Endothelial cell of umbilical vein (primary cell): ENCODE measurements at regions not wholly inside any gene's neighbourhood (a gene's known extent, or its start where the extent isn't known, plus 50 kb on each side); places are given as distances from the start of the nearest gene placed in this dataset.

Experiments
- BruUV-seq: library from RNA; stranded (reverse); fragments of 400-500 nt; replicated peaks from 2 replicates; lab custom pipeline; 2021; lab: Mats Ljungman, UMichigan
- CTCF ChIA-PET: fragments of 300-600, 350-600 bp; sonication (Branson Sonifier 250); formaldehyde crosslinking; loops from one replicate; lab custom pipeline; 2021; ENCODE audit warnings: antibody characterized with exemption, inconsistent platforms; lab: Charles Lee
- POLR2A ChIA-PET: fragments of 300-600, 350-600 bp; sonication (Branson Sonifier 250); formaldehyde crosslinking; loops from one replicate; lab custom pipeline; 2021; ENCODE audit warnings: antibody characterized with exemption, inconsistent platforms; lab: Charles Lee
- DNase-seq: peaks from one replicate; pipeline ENCODE4 v3.0.0-alpha.2; 2011; ENCODE audit warnings: low read depth, low spot score
- FAIRE-seq: peaks from 2 replicates; lab custom pipeline; 2011; peaks lifted over from hg19 to GRCh38; lab: Jason Lieb, UNC
- H2AFZ ChIP-seq: 2 replicates; pipeline ENCODE4 v1.6.0; 2012; ENCODE audit warnings: low read depth, low read length, control low read depth, inconsistent platforms
- H3K27ac ChIP-seq: 2 replicates; pipeline ENCODE4 v1.5.1; 2011; ENCODE audit warnings: low read depth, mild to moderate bottlenecking, control low read depth, low read length, moderate library complexity; ENCODE audit not compliant: insufficient read depth
- H3K27me3 ChIP-seq, 2 experiments: 2 replicates each; pipeline versions ENCODE4 v1.6.0 to v1.6.1; 2011; ENCODE audit warnings: low read length in 2 of 2, mixed read lengths in 1 of 2; ENCODE audit not compliant: control insufficient read depth in 2 of 2, insufficient read depth in 2 of 2
- H3K36me3 ChIP-seq, 2 experiments: 2 replicates in 1 of 2; 3 replicates in 1 of 2; pipeline ENCODE4 v1.5.1; 2011; ENCODE audit warnings: low read length in 2 of 2, mild to moderate bottlenecking in 1 of 2, moderate library complexity in 1 of 2; ENCODE audit not compliant: control insufficient read depth in 2 of 2, insufficient read depth in 2 of 2; ENCODE audit errors: extremely low read depth in 1 of 2
- H3K4me1 ChIP-seq: 3 replicates; pipeline ENCODE4 v1.5.1; 2011; ENCODE audit warnings: mild to moderate bottlenecking, low read length; ENCODE audit not compliant: control insufficient read depth, insufficient read depth; ENCODE audit errors: extremely low read depth
- H3K4me2 ChIP-seq: 2 replicates; pipeline ENCODE4 v1.6.1; 2011; ENCODE audit warnings: low read length, control low read depth, mixed read lengths; ENCODE audit not compliant: insufficient read depth
- H3K4me3 ChIP-seq, 3 experiments: fragments of 200-600 bp in 1 of 3; sonication (generic), shearing (Covaris generic) in 1 of 3; replicated peaks in 1 of 3; 2 replicates each; pipeline ENCODE4 v1.5.1; 2011 to 2016; ENCODE audit warnings: control low read depth in 3 of 3, low read length in 3 of 3, mild to moderate bottlenecking in 2 of 3, inconsistent platforms in 1 of 3, low read depth in 1 of 3, moderate library complexity in 1 of 3; ENCODE audit not compliant: insufficient read depth in 1 of 3
- H3K79me2 ChIP-seq: 2 replicates; pipeline ENCODE4 v1.6.0; 2012; ENCODE audit warnings: low read length, inconsistent platforms; ENCODE audit not compliant: control insufficient read depth, insufficient read depth
- H3K9ac ChIP-seq: replicated peaks from 2 replicates; pipeline ENCODE3; 2011; ENCODE audit warnings: low read length, control low read depth; ENCODE audit not compliant: insufficient read depth; ENCODE audit errors: extremely low read depth
- H3K9me1 ChIP-seq: replicated peaks from 3 replicates; pipeline ENCODE4 v1.6.0; 2011; ENCODE audit warnings: mild to moderate bottlenecking, low read length; ENCODE audit not compliant: control insufficient read depth, insufficient read depth; ENCODE audit errors: extremely low read depth
- H3K9me3 ChIP-seq: replicated peaks from 2 replicates; pipeline ENCODE4 v1.5.1; 2012; ENCODE audit warnings: low read length, inconsistent platforms; ENCODE audit not compliant: control insufficient read depth, insufficient read depth
- H4K20me1 ChIP-seq: replicated peaks from 2 replicates; pipeline ENCODE3; 2011; ENCODE audit warnings: mild to moderate bottlenecking, low read length; ENCODE audit not compliant: control insufficient read depth, insufficient read depth; ENCODE audit errors: extremely low read depth
- EZH2 ChIP-seq: IDR thresholded peaks from 2 replicates; pipeline ENCODE4 v1.6.1; 2012; ENCODE audit warnings: borderline replicate concordance, low read depth, mild to moderate bottlenecking, moderate library complexity, low read length, inconsistent platforms; ENCODE audit not compliant: severe bottlenecking
- GATA2 ChIP-seq: IDR thresholded peaks from 2 replicates; pipeline ENCODE4 v1.7.0; 2011; ENCODE audit warnings: low read depth, mild to moderate bottlenecking, moderate library complexity, mixed read lengths, low read length; ENCODE audit not compliant: insufficient read length, insufficient read depth
- JUN ChIP-seq: IDR thresholded peaks from 2 replicates; pipeline ENCODE4 v1.6.1; 2011; ENCODE audit warnings: borderline replicate concordance, low read depth; ENCODE audit not compliant: insufficient read length, insufficient read depth
- POLR2AphosphoS5 ChIP-seq: IDR thresholded peaks from 2 replicates; pipeline ENCODE4 v1.6.1; 2012; ENCODE audit warnings: low read depth, mild to moderate bottlenecking, control low read depth, low read length, moderate library complexity; ENCODE audit not compliant: insufficient read depth
- dilution Hi-C: fragments of 300-500 bp; cut with MboI; formaldehyde crosslinking; loops from one replicate; pipeline ENCODE4 v1.15.0; 2019; ENCODE audit warnings: low sequenced_read_pairs; ENCODE audit not compliant: extremely low pct_ligation_motif_present
- intact Hi-C: fragments of 100-400 bp; cut with micrococcal nuclease; formaldehyde crosslinking; loops from one replicate; pipeline ENCODE4 v1.10.0; 2022
- TF ChIP-seq, protein P1 (sequence below), 2 donors: IDR thresholded peaks; 1 replicate in 1 of 2; 2 replicates in 1 of 2; pipeline ENCODE4 v1.5.1; 2011; ENCODE audit warnings: low read length in 2 of 2, mild to moderate bottlenecking in 2 of 2, moderate library complexity in 2 of 2, control low read depth in 1 of 2, inconsistent platforms in 1 of 2, low read depth in 1 of 2; ENCODE audit not compliant: insufficient read depth in 1 of 2; ENCODE audit errors: extremely low read depth in 1 of 2
- TF ChIP-seq, protein P2 (sequence below): IDR thresholded peaks from 2 replicates; pipeline ENCODE4 v1.6.1; 2011; ENCODE audit not compliant: insufficient read depth, insufficient read length

DNA sequence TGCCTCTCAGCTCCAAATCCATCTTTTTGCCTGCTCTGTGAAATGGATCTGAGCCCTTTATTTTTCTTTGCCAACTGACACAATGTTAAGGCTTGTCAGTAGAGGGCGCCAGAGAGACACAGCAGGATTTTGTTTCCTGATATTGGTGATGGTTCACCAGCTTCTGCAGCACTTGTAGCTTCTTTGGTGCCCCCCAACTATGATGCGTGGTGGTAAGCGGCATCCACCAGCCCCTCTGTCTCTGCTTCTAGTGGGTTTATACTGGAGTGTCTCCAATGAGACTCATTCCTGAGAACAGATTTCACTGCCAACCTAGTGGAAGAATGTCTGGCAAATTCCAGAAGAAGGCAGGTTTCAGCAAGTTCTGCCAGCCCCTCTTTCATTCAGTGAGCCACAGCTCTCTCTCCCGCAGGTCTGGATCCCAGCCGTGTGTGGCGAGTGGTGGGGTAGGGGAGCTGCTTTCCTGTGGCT, 471.9 kb upstream of the FRG2C start:
- Histone ChIP-seq H4K20me1 (no peaks in the 10 kb centered on the region), H3K4me1 (no peaks in the 10 kb centered on the region), H2AFZ (no peak overlapping the region), H3K4me2 (no peak overlapping the region), H3K79me2 (no peaks in the 10 kb centered on the region), H3K9ac (no peak overlapping the region), H3K36me3 (no peaks in the 10 kb centered on the region), H3K27ac (no peak overlapping the region), H3K4me3 (no peak overlapping the region), H3K9me3 (no peaks in the 10 kb centered on the region), H3K9me1 (no peaks in the 10 kb centered on the region), H3K27me3 (no peaks in the 10 kb centered on the region)
- POLR2A ChIA-PET, result no interaction called here
- intact Hi-C loops, result loop anchor here (1.0 to 5.0 kb wide), 2 partner anchors 230 to 360 kb away; no protein-coding TSS in a partner anchor
- CTCF ChIA-PET, result interaction anchor here (0.8 to 2.2 kb wide), 8 partner anchors 10 to 451 kb away, joined by 3 to 19 read pairs (median 6); no protein-coding TSS in a partner anchor
- dilution Hi-C loops, result no loop called here
- DNase-seq, result peak; percentile 12
- no TSS peak for BruUV-seq
- TF ChIP-seq POLR2AphosphoS5, result no peak
- TF ChIP-seq EZH2, result no peak
- no peak for TF ChIP-seq GATA2
- TF ChIP-seq, protein P1, sequence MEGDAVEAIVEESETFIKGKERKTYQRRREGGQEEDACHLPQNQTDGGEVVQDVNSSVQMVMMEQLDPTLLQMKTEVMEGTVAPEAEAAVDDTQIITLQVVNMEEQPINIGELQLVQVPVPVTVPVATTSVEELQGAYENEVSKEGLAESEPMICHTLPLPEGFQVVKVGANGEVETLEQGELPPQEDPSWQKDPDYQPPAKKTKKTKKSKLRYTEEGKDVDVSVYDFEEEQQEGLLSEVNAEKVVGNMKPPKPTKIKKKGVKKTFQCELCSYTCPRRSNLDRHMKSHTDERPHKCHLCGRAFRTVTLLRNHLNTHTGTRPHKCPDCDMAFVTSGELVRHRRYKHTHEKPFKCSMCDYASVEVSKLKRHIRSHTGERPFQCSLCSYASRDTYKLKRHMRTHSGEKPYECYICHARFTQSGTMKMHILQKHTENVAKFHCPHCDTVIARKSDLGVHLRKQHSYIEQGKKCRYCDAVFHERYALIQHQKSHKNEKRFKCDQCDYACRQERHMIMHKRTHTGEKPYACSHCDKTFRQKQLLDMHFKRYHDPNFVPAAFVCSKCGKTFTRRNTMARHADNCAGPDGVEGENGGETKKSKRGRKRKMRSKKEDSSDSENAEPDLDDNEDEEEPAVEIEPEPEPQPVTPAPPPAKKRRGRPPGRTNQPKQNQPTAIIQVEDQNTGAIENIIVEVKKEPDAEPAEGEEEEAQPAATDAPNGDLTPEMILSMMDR (IDR thresholded peaks at IDR 0.05; ENCODE audit: extremely low read depth in 1 of 2, insufficient read depth in 1 of 2, low read depth in 1 of 2, low read length in 2 of 2), result peak; percentile 63 to 64
- no peak for TF ChIP-seq JUN
- TF ChIP-seq, protein P2, sequence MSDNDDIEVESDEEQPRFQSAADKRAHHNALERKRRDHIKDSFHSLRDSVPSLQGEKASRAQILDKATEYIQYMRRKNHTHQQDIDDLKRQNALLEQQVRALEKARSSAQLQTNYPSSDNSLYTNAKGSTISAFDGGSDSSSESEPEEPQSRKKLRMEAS, result no peak
- peak; percentile 68 for FAIRE-seq
